ENCODE measurements at regions not wholly inside any gene's neighbourhood (a gene's known extent, or its start where the extent isn't known, plus 50 kb on each side); places are given as distances from the start of the nearest gene placed in this dataset.

DNA sequence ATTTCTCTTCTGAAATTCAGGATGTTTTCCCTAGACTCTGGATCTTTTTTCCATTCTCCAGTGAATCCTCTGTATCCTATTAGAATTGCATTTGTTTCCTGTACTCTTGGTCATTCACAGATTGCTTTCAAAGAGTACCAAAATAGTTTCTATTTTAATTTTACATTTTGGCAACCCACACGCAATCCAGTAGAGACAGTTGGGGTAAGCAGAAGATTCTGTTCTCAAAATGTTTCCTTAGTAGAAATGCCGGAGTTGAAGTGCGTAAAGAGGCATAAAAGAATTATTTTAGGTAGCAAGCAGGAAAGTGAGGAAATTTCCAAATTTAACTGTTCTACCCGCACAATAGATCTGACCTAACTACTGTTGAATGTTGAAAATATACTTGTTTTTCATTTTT is 842.4 kb downstream of the LUZP2 start:
- no peak overlapping the region for H3K4me3 ChIP-seq (ENCODE audit: low read depth, low read length)
- H3K36me3 ChIP-seq (ENCODE audit: control insufficient read depth, insufficient read depth, low read length) = no peaks in the 10 kb centered on the region
- ChIA-PET CTCF (no interaction called here), POLR2A (no interaction called here)
- DNase-seq (ENCODE audit: low read depth) = no peak
- TF ChIP-seq, protein P1, sequence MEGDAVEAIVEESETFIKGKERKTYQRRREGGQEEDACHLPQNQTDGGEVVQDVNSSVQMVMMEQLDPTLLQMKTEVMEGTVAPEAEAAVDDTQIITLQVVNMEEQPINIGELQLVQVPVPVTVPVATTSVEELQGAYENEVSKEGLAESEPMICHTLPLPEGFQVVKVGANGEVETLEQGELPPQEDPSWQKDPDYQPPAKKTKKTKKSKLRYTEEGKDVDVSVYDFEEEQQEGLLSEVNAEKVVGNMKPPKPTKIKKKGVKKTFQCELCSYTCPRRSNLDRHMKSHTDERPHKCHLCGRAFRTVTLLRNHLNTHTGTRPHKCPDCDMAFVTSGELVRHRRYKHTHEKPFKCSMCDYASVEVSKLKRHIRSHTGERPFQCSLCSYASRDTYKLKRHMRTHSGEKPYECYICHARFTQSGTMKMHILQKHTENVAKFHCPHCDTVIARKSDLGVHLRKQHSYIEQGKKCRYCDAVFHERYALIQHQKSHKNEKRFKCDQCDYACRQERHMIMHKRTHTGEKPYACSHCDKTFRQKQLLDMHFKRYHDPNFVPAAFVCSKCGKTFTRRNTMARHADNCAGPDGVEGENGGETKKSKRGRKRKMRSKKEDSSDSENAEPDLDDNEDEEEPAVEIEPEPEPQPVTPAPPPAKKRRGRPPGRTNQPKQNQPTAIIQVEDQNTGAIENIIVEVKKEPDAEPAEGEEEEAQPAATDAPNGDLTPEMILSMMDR (IDR thresholded peaks at IDR 0.05; ENCODE audit: insufficient read depth, low read depth, low read length) = no peak
- H3K27me3 ChIP-seq (ENCODE audit: control insufficient read depth, insufficient read depth, low read length) = no peaks in the 10 kb centered on the region

- DNase-seq (ENCODE audit: low read depth) = no peak
- no peaks in the 10 kb centered on the region for H3K27me3 ChIP-seq (ENCODE audit: control insufficient read depth, insufficient read depth, low read length)
- ChIA-PET CTCF (no interaction called here), POLR2A (no interaction called here)
- no peak overlapping the region for H3K4me3 ChIP-seq (ENCODE audit: low read depth, low read length)
- TF ChIP-seq, protein P1 (IDR thresholded peaks at IDR 0.05; ENCODE audit: insufficient read depth, low read depth, low read length) = no peak
- H3K36me3 ChIP-seq (ENCODE audit: control insufficient read depth, insufficient read depth, low read length) = no peaks in the 10 kb centered on the region
Measured at GRCh38 chr11:25349537-25349936, 852.7 kb downstream of the LUZP2 start.

DNA sequence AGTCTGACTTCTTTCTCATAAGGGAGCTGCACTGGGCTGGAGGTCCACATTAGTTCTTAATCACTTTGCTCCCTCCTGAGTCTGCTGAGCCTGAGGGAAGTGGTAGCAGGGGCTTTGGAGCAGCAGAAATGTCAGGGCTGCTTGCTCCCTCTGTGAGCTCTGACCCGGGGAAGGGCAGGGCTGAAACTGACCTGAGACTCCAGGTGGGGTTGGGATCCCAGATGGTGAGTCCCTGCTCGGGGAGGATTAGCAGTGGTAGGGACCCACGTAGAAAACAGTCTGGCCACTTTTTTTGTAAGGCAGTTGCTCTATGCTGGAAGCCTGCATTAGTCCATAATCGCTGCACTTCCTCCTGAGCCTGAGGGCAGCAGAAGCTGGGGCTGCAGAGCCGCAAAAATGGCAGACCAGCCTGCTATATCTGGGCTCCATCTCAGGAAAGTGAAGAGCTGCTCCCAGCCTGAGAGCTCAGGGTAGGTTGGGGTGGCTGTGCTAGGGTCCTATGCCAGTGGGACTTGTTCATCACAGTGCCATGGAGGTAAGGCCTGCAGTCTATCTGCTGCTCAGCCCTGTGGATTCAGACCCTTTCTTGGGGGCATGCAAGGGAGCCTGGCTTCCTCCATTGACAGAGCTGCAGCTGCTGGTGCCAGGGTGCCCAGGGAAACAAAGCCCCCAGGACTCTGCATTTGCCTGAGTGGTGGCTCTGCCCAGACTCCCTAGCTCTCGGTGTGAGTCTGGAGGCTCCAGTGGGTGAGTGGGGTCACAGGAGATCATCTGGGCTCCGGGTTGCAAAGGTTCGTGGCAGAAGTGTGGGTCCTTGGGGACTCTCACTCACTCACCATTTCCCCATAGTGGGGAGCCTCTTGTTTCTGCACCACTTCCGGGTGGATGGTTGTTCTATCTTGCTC is 854.3 kb downstream of the LUZP2 start:
- ChIA-PET CTCF (no interaction called here), POLR2A (no interaction called here)
- H3K27me3 ChIP-seq (ENCODE audit: control insufficient read depth, insufficient read depth, low read length) = no peaks in the 10 kb centered on the region
- TF ChIP-seq, protein P1 (IDR thresholded peaks at IDR 0.05; ENCODE audit: insufficient read depth, low read depth, low read length) = no peak
- no peak overlapping the region for H3K4me3 ChIP-seq (ENCODE audit: low read depth, low read length)
- DNase-seq (ENCODE audit: low read depth) = no peak
- no peaks in the 10 kb centered on the region for H3K36me3 ChIP-seq (ENCODE audit: control insufficient read depth, insufficient read depth, low read length)

DNA sequence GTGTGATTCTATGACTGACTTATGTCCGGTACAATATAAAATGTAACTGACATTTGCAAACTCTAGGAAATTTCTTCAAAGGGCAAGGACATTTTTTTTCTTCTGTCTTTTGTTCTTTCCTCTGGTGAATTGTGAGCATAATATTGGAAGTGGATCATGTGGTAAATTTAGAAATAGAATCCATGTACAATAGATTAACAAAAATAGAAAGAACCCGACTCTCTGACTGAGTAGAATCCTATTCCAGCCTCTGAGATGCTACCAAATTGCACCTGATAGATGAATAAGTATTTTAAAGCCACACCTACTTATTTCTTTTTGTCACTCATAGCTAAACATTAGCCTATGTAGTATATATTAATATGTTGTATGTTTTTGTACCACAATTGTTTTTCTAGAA is 860.3 kb downstream of the LUZP2 start:
- no peak for DNase-seq (ENCODE audit: low read depth)
- TF ChIP-seq, protein P1 (IDR thresholded peaks at IDR 0.05; ENCODE audit: insufficient read depth, low read depth, low read length) = no peak
- POLR2A ChIA-PET = no interaction called here
- Histone ChIP-seq H3K36me3 (ENCODE audit: control insufficient read depth, insufficient read depth, low read length) (no peaks in the 10 kb centered on the region), H3K4me3 (ENCODE audit: low read depth, low read length) (no peak overlapping the region), H3K27me3 (ENCODE audit: control insufficient read depth, insufficient read depth, low read length) (no peaks in the 10 kb centered on the region)
- CTCF ChIA-PET = no interaction called here

GRCh38 chr11:25377466-25377865 is 880.6 kb downstream of the LUZP2 start:
- no peak for DNase-seq (ENCODE audit: low read depth)
- Histone ChIP-seq H3K27me3 (ENCODE audit: control insufficient read depth, insufficient read depth, low read length) (no peaks in the 10 kb centered on the region), H3K4me3 (ENCODE audit: low read depth, low read length) (no peak overlapping the region), H3K36me3 (ENCODE audit: control insufficient read depth, insufficient read depth, low read length) (no peaks in the 10 kb centered on the region)
- CTCF ChIA-PET = no interaction called here
- TF ChIP-seq, protein P1 (IDR thresholded peaks at IDR 0.05; ENCODE audit: insufficient read depth, low read depth, low read length) = no peak
- POLR2A ChIA-PET = no interaction called here
